HepG2 (cell line): ENCODE measurements at regions not wholly inside any gene's neighbourhood (a gene's known extent, or its start where the extent isn't known, plus 50 kb on each side); places are given as distances from the start of the nearest gene placed in this dataset.

Experiments
- ATAC-seq: fragments of 200-7000 bp; cut with Tn5 transposase; 3 replicates; pipeline ENCODE4 v1.9.1; 2020; ENCODE audit warnings: mild to moderate bottlenecking, moderate library complexity
- BruUV-seq: library from RNA; stranded (reverse); fragments of 400-500 nt; replicated peaks from 2 replicates; lab custom pipeline; 2021; lab: Mats Ljungman, UMichigan
- CTCF ChIA-PET: fragments of 300-600 bp; formaldehyde crosslinking; extraction: SDS; loops from one replicate; lab custom pipeline; 2021; ENCODE audit warnings: low total read pairs, inconsistent platforms, low intra/inter-chr PET ratio; lab: Yijun Ruan, JAX
- POLR2A ChIA-PET: fragments of 350-600 bp; sonication (Branson Sonifier 250); formaldehyde crosslinking; loops from one replicate; lab custom pipeline; 2020; ENCODE audit warnings: antibody characterized with exemption, inconsistent platforms; lab: Yijun Ruan, JAX
- DNase-seq: peaks from one replicate; pipeline ENCODE4 v3.0.0-alpha.2; 2015; ENCODE audit warnings: low spot score
- FAIRE-seq: peaks from 3 replicates; lab custom pipeline; 2011; peaks lifted over from hg19 to GRCh38; lab: Jason Lieb, UNC
- H2AFZ ChIP-seq: one replicate; pipeline ENCODE4 v1.6.1; 2011; ENCODE audit warnings: low read length, inconsistent platforms
- H3K27ac ChIP-seq: fragments of 300-600 bp; 3 replicates; pipeline ENCODE4 v1.8.0; 2011; ENCODE audit warnings: mixed run types, mild to moderate bottlenecking, mixed read lengths, low read length, inconsistent platforms; ENCODE audit not compliant: insufficient read depth; ENCODE audit errors: extremely low read length
- H3K27me3 ChIP-seq, 2 experiments: fragments of 200-600 bp in 1 of 2; 2 replicates in 1 of 2; 3 replicates in 1 of 2; pipeline versions ENCODE4 v1.6.0 to v1.8.0; 2011; ENCODE audit warnings: low read length in 2 of 2, mild to moderate bottlenecking in 2 of 2, moderate library complexity in 2 of 2, inconsistent platforms in 1 of 2; ENCODE audit not compliant: insufficient read depth in 2 of 2, control insufficient read depth in 1 of 2
- H3K36me3 ChIP-seq, 2 experiments: fragments of 200-600 bp in 1 of 2; replicated peaks in 1 of 2; 2 replicates in 1 of 2; 3 replicates in 1 of 2; pipeline versions ENCODE4 v1.5.1 to v1.8.0; 2011; ENCODE audit warnings: low read length in 2 of 2, inconsistent platforms in 1 of 2; ENCODE audit not compliant: insufficient read depth in 2 of 2, control insufficient read depth in 1 of 2
- H3K4me1 ChIP-seq: 2 replicates; pipeline ENCODE4 v1.5.1; 2012; ENCODE audit warnings: low read length, inconsistent platforms; ENCODE audit not compliant: insufficient read depth
- H3K4me2 ChIP-seq: 2 replicates; pipeline ENCODE4 v1.6.0; 2011; ENCODE audit warnings: low read depth, low read length, inconsistent platforms
- H3K4me3 ChIP-seq, 3 experiments: fragments of 200-600 bp in 1 of 3; sonication (generic), shearing (Covaris generic) in 1 of 3; replicated peaks in 1 of 3; 2 replicates each; pipeline ENCODE4 v1.5.1; 2011 to 2016; ENCODE audit warnings: low read length in 3 of 3, inconsistent platforms in 2 of 3, low read depth in 2 of 3, mild to moderate bottlenecking in 2 of 3, control low read depth in 1 of 3, mixed read lengths in 1 of 3; ENCODE audit not compliant: insufficient read depth in 1 of 3
- H3K79me2 ChIP-seq: one replicate; pipeline ENCODE4 v1.6.1; 2011; ENCODE audit warnings: low read length, inconsistent platforms; ENCODE audit not compliant: insufficient read depth
- H3K9ac ChIP-seq: 2 replicates; pipeline ENCODE4 v1.6.0; 2011; ENCODE audit warnings: mild to moderate bottlenecking, low read depth, low read length, inconsistent platforms; ENCODE audit not compliant: insufficient read depth
- H3K9me3 ChIP-seq: 2 replicates; pipeline ENCODE4 v1.5.1; 2012; ENCODE audit warnings: mild to moderate bottlenecking, low read length
- H4K20me1 ChIP-seq: 2 replicates; pipeline ENCODE4 v1.6.0; 2011; ENCODE audit warnings: inconsistent platforms, mild to moderate bottlenecking, low read length, moderate library complexity; ENCODE audit not compliant: insufficient read depth
- HDAC6 ChIP-seq: fragments of 200-600 bp; sonication (generic); IDR thresholded peaks from 2 replicates; pipeline ENCODE4 v1.7.0; 2017; ENCODE audit warnings: mild to moderate bottlenecking, antibody characterized with exemption, low read length, low read depth
- HNRNPUL1 ChIP-seq: fragments of 200-400 bp; formaldehyde crosslinking; IDR thresholded peaks from 2 replicates; pipeline ENCODE4 v1.6.1; 2017; ENCODE audit warnings: low read depth, mild to moderate bottlenecking, low read length, moderate library complexity
- HOXA3 ChIP-seq: sonication (generic); formaldehyde crosslinking; IDR thresholded peaks from 2 replicates; pipeline ENCODE4 v1.5.0; 2020; ENCODE audit warnings: missing genetic modification reagents
- MXD3 ChIP-seq: IDR thresholded peaks from 2 replicates; pipeline ENCODE4 v1.6.1; 2016; ENCODE audit warnings: mild to moderate bottlenecking, missing biosample characterization, missing genetic modification reagents
- RBM39 ChIP-seq: fragments of 200-400 bp; formaldehyde crosslinking; IDR thresholded peaks from one replicate; pipeline ENCODE4 v1.6.1; 2018; ENCODE audit warnings: antibody characterized with exemption, mild to moderate bottlenecking, low read depth, low read length; ENCODE audit not compliant: poor library complexity, severe bottlenecking
- XRCC5 ChIP-seq: fragments of 200-400 bp; formaldehyde crosslinking; optimal IDR thresholded peaks from 2 replicates; pipeline ENCODE3; 2017; ENCODE audit warnings: mild to moderate bottlenecking, low read length
- ZBTB39 ChIP-seq: sonication (generic); formaldehyde crosslinking; IDR thresholded peaks from 2 replicates; pipeline ENCODE4 v1.5.0; 2020; ENCODE audit warnings: missing genetic modification reagents
- ZBTB46 ChIP-seq: sonication (generic); formaldehyde crosslinking; IDR thresholded peaks from 2 replicates; pipeline ENCODE4 v1.4.0; 2020; ENCODE audit warnings: mild to moderate bottlenecking, missing genetic modification reagents, borderline replicate concordance
- ZMAT5 ChIP-seq: sonication (generic); formaldehyde crosslinking; IDR thresholded peaks from 2 replicates; pipeline ENCODE4 v1.5.0; 2020; ENCODE audit warnings: mild to moderate bottlenecking, low read depth, missing genetic modification reagents, borderline replicate concordance
- ZNF256 ChIP-seq: sonication (generic); formaldehyde crosslinking; conservative IDR thresholded peaks from 2 replicates; pipeline ENCODE4 v1.4.0; 2020; ENCODE audit warnings: missing genetic modification reagents
- ZNF276 ChIP-seq: sonication (generic); formaldehyde crosslinking; IDR thresholded peaks from 2 replicates; pipeline ENCODE4 v1.4.0; 2020; ENCODE audit warnings: mild to moderate bottlenecking, low read depth, missing genetic modification reagents
- ZNF34 ChIP-seq: sonication (generic); formaldehyde crosslinking; IDR thresholded peaks from 2 replicates; pipeline ENCODE4 v1.4.0; 2020; ENCODE audit warnings: mild to moderate bottlenecking, missing genetic modification reagents, borderline replicate concordance
- ZNF367 ChIP-seq: sonication (generic); formaldehyde crosslinking; IDR thresholded peaks from 2 replicates; pipeline ENCODE4 v1.4.0; 2020; ENCODE audit warnings: missing genetic modification reagents, borderline replicate concordance
- ZNF543 ChIP-seq: sonication (generic); formaldehyde crosslinking; IDR thresholded peaks from 2 replicates; pipeline ENCODE4 v1.4.0; 2020; ENCODE audit warnings: mild to moderate bottlenecking, missing genetic modification reagents
- ZNF598 ChIP-seq: sonication (generic); formaldehyde crosslinking; IDR thresholded peaks from 2 replicates; pipeline ENCODE4 v1.5.1; 2020; ENCODE audit warnings: mild to moderate bottlenecking, missing genetic modification reagents, borderline replicate concordance
- ZNF607 ChIP-seq: sonication (generic); formaldehyde crosslinking; IDR thresholded peaks from 2 replicates; pipeline ENCODE4 v1.5.1; 2020; ENCODE audit warnings: missing genetic modification reagents, mild to moderate bottlenecking, borderline replicate concordance
- ZNF678 ChIP-seq: sonication (generic); formaldehyde crosslinking; IDR thresholded peaks from 2 replicates; pipeline ENCODE4 v1.4.0; 2020; ENCODE audit warnings: mild to moderate bottlenecking, missing genetic modification reagents
- ZNF724P ChIP-seq: sonication (generic); formaldehyde crosslinking; IDR thresholded peaks from 2 replicates; pipeline ENCODE4 v1.8.0; 2022; ENCODE audit warnings: missing genetic modification reagents, borderline replicate concordance
- ZNF746 ChIP-seq: sonication (generic); formaldehyde crosslinking; IDR thresholded peaks from 2 replicates; pipeline ENCODE4 v1.8.0; 2022; ENCODE audit warnings: mild to moderate bottlenecking, missing genetic modification reagents
- WGBS: methylation state at CpG from one replicate; pipeline ENCODE4 v1.1.6; 2017; ENCODE audit warnings: low lambda C conversion rate; 5-methylcytosine and 5-hydroxymethylcytosine counted together
- in situ Hi-C: cut with HindIII; loops from 2 replicates; pipeline ENCODE4 v1.10.0; 2017; ENCODE audit warnings: low pct_unique_long_range_greater_than_20kb; ENCODE audit not compliant: extremely low pct_ligation_motif_present
- intact Hi-C: fragments of 100-400 bp; cut with micrococcal nuclease; formaldehyde crosslinking; loops from one replicate; pipeline ENCODE4 v1.10.0; 2022; ENCODE audit not compliant: unreplicated experiment

- Histone ChIP-seq H3K27me3 (no peaks in the 10 kb centered on the region; a peak in 2 of 5 replicates), H3K79me2 (no peaks in the 10 kb centered on the region), H2AFZ (no peak overlapping the region), H3K4me2 (no peak overlapping the region), H3K4me3 (no peak overlapping the region), H3K9ac (no peak overlapping the region), H4K20me1 (no peaks in the 10 kb centered on the region), H3K27ac (no peak overlapping the region), H3K36me3 (no peaks in the 10 kb centered on the region), H3K4me1 (peaks cover 36% of the 10 kb centered on the region), H3K9me3 (peaks cover 10% of the 10 kb centered on the region; the same call in 1 of the 2 replicates)
- ChIA-PET CTCF (no interaction called here), POLR2A (no interaction called here)
- 66% methylated on average over 4 of the region's 4 CpGs for WGBS
- no TSS peak for BruUV-seq
- no peak for ATAC-seq
- TF ChIP-seq ZNF746 (CRISPR knock-in tag): no peak
- TF ChIP-seq ZNF607 (CRISPR knock-in tag): no peak
- TF ChIP-seq ZNF543 (CRISPR knock-in tag): no peak
- no peak for TF ChIP-seq HNRNPUL1
- no peak for TF ChIP-seq ZNF724P (CRISPR knock-in tag)
- TF ChIP-seq ZMAT5: no peak
- TF ChIP-seq HDAC6: no peak
- no peak for TF ChIP-seq MXD3 (CRISPR knock-in tag)
- TF ChIP-seq ZNF598 (CRISPR knock-in tag): no peak
- TF ChIP-seq ZNF256 (CRISPR knock-in tag): no peak
- TF ChIP-seq ZNF678 (CRISPR knock-in tag): no peak
- no peak for TF ChIP-seq ZNF34
- no peak for TF ChIP-seq XRCC5
- TF ChIP-seq ZNF367 (CRISPR knock-in tag): no peak
- no peak for TF ChIP-seq ZNF276 (CRISPR knock-in tag)
- TF ChIP-seq ZBTB46 (CRISPR knock-in tag): no peak
- no peak for TF ChIP-seq RBM39
- TF ChIP-seq ZBTB39 (CRISPR knock-in tag): no peak
- no peak for TF ChIP-seq HOXA3 (CRISPR knock-in tag)
- no peak for FAIRE-seq
- in situ Hi-C loops: no loop called here
- no peak for DNase-seq
- intact Hi-C loops: no loop called here
Observed at GRCh38 chr3:43176666-43177065, 70.8 kb upstream of the POMGNT2 start.
